Mucosa of rectum (tissue), 2 donors: ENCODE measurements at regions not wholly inside any gene's neighbourhood (a gene's known extent, or its start where the extent isn't known, plus 50 kb on each side); places are given as distances from the start of the nearest gene placed in this dataset.

Experiments used
- H3K27ac ChIP-seq, 2 donors: one replicate each; pipeline ENCODE4 v1.7.0; 2013; ENCODE audit warnings: inconsistent platforms in 2 of 2, low read depth in 2 of 2, low read length in 2 of 2
- H3K27me3 ChIP-seq, 2 donors: one replicate each; pipeline ENCODE4 v1.7.0; 2013; ENCODE audit warnings: low read length in 2 of 2; ENCODE audit not compliant: control insufficient read depth in 2 of 2, insufficient read depth in 2 of 2
- H3K36me3 ChIP-seq, 2 donors: one replicate each; pipeline ENCODE4 v1.7.0; 2013; ENCODE audit warnings: low read length in 2 of 2; ENCODE audit not compliant: control insufficient read depth in 2 of 2, insufficient read depth in 2 of 2
- H3K4me1 ChIP-seq, 2 donors: one replicate each; pipeline ENCODE4 v1.7.0; 2013; ENCODE audit warnings: low read length in 2 of 2, mild to moderate bottlenecking in 1 of 2; ENCODE audit not compliant: control insufficient read depth in 2 of 2, insufficient read depth in 2 of 2
- H3K4me3 ChIP-seq, 2 donors: one replicate each; pipeline ENCODE4 v1.7.0; 2013; ENCODE audit warnings: low read length in 2 of 2
- H3K9ac ChIP-seq, 2 donors: one replicate each; pipeline ENCODE4 v1.7.0; 2013; ENCODE audit warnings: low read length in 2 of 2, low read depth in 1 of 2, mild to moderate bottlenecking in 1 of 2
- H3K9me3 ChIP-seq, 2 donors: one replicate each; pipeline ENCODE4 v1.7.0; 2013; ENCODE audit warnings: low read length in 2 of 2; ENCODE audit not compliant: control insufficient read depth in 2 of 2
- donor health status: healthy.
- donor health status: Normal muscosa, but diverticular disease.

DNA sequence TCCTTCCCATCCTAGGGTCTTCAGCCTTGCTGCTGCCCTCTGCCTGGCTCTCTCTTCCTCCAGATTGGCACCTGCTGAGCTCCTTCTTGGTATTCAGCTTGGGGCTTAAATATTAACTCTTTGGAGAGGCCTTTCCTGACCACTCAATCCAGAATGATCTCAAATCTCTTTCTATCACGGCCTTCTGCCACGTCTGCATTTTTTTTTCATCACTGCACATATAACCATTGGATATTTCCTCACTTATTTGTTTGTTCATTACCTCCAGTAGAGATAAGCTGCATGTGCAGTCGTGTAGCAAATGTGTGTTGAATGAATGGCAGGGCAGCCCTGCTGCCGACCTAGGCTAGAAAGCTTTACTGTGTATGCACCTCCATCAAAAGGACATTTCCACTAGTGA is 51.6 kb upstream of the MPP7 start:
- no peak overlapping the region for H3K9ac ChIP-seq
- H3K4me3 ChIP-seq: no peak overlapping the region
- no peaks in the 10 kb centered on the region for H3K9me3 ChIP-seq
- no peak overlapping the region for H3K27ac ChIP-seq
- no peaks in the 10 kb centered on the region for H3K4me1 ChIP-seq
- H3K36me3 ChIP-seq: no peaks in the 10 kb centered on the region
- no peaks in the 10 kb centered on the region for H3K27me3 ChIP-seq

- Histone ChIP-seq H3K9ac (no peak overlapping the region), H3K4me3 (no peak overlapping the region), H3K36me3 (no peaks in the 10 kb centered on the region), H3K4me1 (no peaks in the 10 kb centered on the region), H3K27me3 (no peaks in the 10 kb centered on the region), H3K27ac (no peak overlapping the region), H3K9me3 (no peaks in the 10 kb centered on the region)
Measured at GRCh38 chr10:28355376-28355775, 52.5 kb upstream of the MPP7 start.

DNA sequence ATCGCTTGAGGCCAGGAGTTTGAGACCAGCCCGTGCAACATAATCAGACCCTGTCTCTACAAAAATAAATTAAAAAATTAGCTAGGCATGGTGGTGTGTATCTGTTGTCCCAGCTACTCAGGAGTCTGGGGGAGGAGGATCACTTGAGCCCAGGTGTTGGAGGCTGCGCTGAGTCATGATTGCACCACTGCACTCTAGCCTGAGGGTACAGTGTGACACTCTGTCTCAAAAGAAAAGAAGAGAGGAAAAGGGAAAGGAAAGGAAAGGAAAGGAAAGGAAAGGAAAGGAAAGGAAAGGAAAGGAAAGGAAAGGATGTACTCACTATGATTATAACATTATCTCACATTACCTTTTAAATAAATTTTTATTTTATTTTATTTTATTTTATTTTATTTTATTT is 56.5 kb upstream of the MPP7 start:
- H3K4me3 ChIP-seq: no peak overlapping the region
- H3K27ac ChIP-seq: no peak overlapping the region
- no peaks in the 10 kb centered on the region for H3K9me3 ChIP-seq
- H3K4me1 ChIP-seq: no peaks in the 10 kb centered on the region
- H3K36me3 ChIP-seq: no peaks in the 10 kb centered on the region
- H3K9ac ChIP-seq: no peak overlapping the region
- H3K27me3 ChIP-seq: no peaks in the 10 kb centered on the region

- H3K27ac ChIP-seq: no peak overlapping the region
Measured at GRCh38 chr10:28360175-28360574, 57.3 kb upstream of the MPP7 start.

DNA sequence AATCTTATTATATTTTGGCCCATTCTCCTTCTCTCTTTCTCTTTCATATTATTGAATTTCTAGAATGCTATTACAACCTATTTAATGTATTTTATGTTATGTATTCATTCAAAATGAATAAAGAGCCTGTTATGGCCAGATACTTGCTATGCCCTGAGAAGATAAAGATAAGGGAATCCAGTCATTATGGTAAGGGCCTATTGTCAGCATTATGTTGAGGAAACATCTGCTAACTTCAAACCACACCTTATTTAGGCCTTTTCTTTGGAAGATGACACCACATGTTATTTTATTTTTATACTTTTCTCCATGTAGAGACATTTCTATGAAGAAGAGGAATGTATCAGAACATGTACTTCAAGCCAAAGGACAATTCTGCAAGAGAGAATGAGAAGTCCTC is 60.5 kb upstream of the MPP7 start:
- Histone ChIP-seq H3K4me1 (peaks cover 10 to 14% of the 10 kb centered on the region in 2 donors), H3K9me3 (no peaks in the 10 kb centered on the region), H3K36me3 (no peaks in the 10 kb centered on the region), H3K9ac (no peak overlapping the region), H3K4me3 (no peak overlapping the region), H3K27ac (no peak overlapping the region), H3K27me3 (no peaks in the 10 kb centered on the region)

More at GRCh38 chr10:28360175-28360574, 57.3 kb upstream of the MPP7 start:
- Histone ChIP-seq H3K9ac (no peak overlapping the region), H3K27me3 (no peaks in the 10 kb centered on the region), H3K9me3 (no peaks in the 10 kb centered on the region), H3K4me3 (no peak overlapping the region), H3K4me1 (peaks cover 0 to under 1% of the 10 kb centered on the region in 2 donors), H3K36me3 (no peaks in the 10 kb centered on the region)

GRCh38 chr10:28365840-28366239 is 63.0 kb upstream of the MPP7 start:
- Histone ChIP-seq H3K4me1 (peaks cover 10 to 14% of the 10 kb centered on the region in 2 donors), H3K27ac (peak overlapping the region; percentile 74 to 76), H3K4me3 (peak overlapping the region; percentile 8 to 36), H3K27me3 (no peaks in the 10 kb centered on the region), H3K9me3 (no peaks in the 10 kb centered on the region), H3K9ac (peak overlapping the region in 1 of 2 donors; percentile 40), H3K36me3 (no peaks in the 10 kb centered on the region)

DNA sequence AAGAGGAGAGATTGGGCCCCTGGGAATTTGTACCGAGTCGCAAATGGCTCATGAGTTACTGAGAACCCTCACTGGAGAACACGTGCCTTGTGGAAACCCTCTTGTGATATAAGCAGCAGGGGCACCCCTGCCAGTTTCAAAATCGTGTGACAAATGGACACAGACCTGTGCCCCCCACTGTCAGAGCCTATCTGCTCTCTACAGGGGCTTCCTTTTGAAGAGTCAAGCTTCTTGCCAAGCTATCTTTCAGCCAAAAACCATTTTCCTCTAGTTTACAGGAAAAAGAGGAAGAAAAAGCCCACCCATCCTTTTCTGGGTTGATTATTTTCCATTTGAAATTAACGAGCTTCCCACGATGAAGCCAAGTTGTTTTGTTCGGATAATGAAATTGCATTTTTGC is 64.1 kb upstream of the MPP7 start:
- no peaks in the 10 kb centered on the region for H3K9me3 ChIP-seq
- H3K4me3 ChIP-seq: no peak overlapping the region
- no peaks in the 10 kb centered on the region for H3K27me3 ChIP-seq
- no peaks in the 10 kb centered on the region for H3K36me3 ChIP-seq
- H3K27ac ChIP-seq: no peak overlapping the region
- no peak overlapping the region for H3K9ac ChIP-seq
- H3K4me1 ChIP-seq: peaks cover 10 to 14% of the 10 kb centered on the region in 2 donors

DNA sequence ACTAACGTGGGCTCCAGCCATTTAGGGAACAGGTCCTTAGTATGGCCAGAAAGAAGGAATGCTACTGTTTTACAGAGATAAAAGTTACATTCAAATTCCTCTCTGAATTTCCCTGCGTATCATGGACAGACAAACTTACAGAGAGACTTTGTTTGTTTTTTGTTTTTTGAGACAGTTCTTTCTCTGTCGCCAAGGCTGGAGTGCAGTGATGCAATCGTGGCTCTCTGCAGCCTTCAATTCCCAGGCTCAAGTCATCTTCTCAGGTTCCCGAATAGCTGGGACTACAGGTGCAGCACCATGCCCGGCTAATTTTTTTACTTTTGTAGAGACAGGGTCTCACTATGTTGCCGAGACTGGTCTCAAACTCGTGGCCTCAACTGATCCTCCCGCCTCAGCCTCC is 64.5 kb upstream of the MPP7 start:
- Histone ChIP-seq H3K4me1 (peaks cover 10 to 14% of the 10 kb centered on the region in 2 donors), H3K27ac (peak overlapping the region in 1 of 2 donors; percentile 58), H3K4me3 (no peak overlapping the region), H3K27me3 (no peaks in the 10 kb centered on the region), H3K36me3 (no peaks in the 10 kb centered on the region), H3K9ac (no peak overlapping the region), H3K9me3 (no peaks in the 10 kb centered on the region)

DNA sequence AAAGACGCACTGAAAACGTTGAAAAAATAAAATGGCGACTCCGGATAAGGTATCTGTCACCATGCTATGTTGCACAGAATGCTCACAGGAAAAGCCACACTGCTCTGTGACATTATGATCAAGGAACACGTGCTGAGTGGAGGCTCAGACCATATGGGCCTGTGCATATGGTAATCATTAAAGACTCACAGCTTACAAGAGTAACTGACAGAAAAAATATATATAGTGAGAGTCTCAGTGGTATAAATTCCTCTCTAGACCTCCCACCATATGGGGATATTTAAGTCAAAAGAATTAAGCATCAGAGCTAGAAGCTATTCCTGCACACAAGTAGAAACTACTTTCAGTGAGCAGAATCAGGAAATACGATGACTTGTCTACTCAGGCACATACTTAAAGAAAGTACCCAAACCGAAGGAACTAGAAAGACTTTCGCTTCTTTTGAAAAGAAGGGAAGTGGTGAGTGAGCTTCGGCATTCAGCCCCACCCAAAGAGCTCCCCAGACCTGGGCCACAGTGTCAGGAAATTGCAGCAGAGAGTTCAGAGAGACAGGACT is 65.1 kb upstream of the MPP7 start:
- no peak overlapping the region for H3K9ac ChIP-seq
- H3K27ac ChIP-seq: peak overlapping the region in 1 of 2 donors; percentile 58
- no peaks in the 10 kb centered on the region for H3K36me3 ChIP-seq
- no peaks in the 10 kb centered on the region for H3K27me3 ChIP-seq
- no peak overlapping the region for H3K4me3 ChIP-seq
- H3K9me3 ChIP-seq: no peaks in the 10 kb centered on the region
- H3K4me1 ChIP-seq: peaks cover 10 to 14% of the 10 kb centered on the region in 2 donors

GRCh38 chr10:28370107-28370835 is 67.4 kb upstream of the MPP7 start:
- H3K27ac ChIP-seq: no peak overlapping the region
- no peaks in the 10 kb centered on the region for H3K27me3 ChIP-seq
- no peaks in the 10 kb centered on the region for H3K36me3 ChIP-seq
- H3K9me3 ChIP-seq: no peaks in the 10 kb centered on the region
- peaks cover 10 to 13% of the 10 kb centered on the region in 2 donors for H3K4me1 ChIP-seq
- H3K9ac ChIP-seq: no peak overlapping the region
- H3K4me3 ChIP-seq: no peak overlapping the region
